Astrocyte (in vitro differentiated cells and primary cell): ENCODE measurements at regions not wholly inside any gene's neighbourhood (a gene's known extent, or its start where the extent isn't known, plus 50 kb on each side); places are given as distances from the start of the nearest gene placed in this dataset.
A peak's percentile ranks its signal among the peaks of the same experiment; 100 is the strongest.

Experiments
- DNase-seq: peaks from one replicate; pipeline ENCODE4 v3.0.0-alpha.2; 2010; ENCODE audit warnings: low read depth
- FAIRE-seq: peaks from 2 replicates; lab custom pipeline; 2011; peaks lifted over from hg19 to GRCh38; lab: Jason Lieb, UNC
- H2AFZ ChIP-seq: 2 replicates; pipeline ENCODE4 v1.6.0; 2012; ENCODE audit warnings: low read depth, low read length, inconsistent platforms
- H3K27ac ChIP-seq: 2 replicates; pipeline ENCODE4 v1.5.1; 2011; ENCODE audit warnings: low read depth, low read length, inconsistent platforms
- H3K27me3 ChIP-seq: 2 replicates; pipeline ENCODE4 v1.6.0; 2011; ENCODE audit warnings: low read length, inconsistent platforms; ENCODE audit not compliant: insufficient read depth
- H3K36me3 ChIP-seq: 2 replicates; pipeline ENCODE4 v1.5.1; 2011; ENCODE audit warnings: low read length, inconsistent platforms; ENCODE audit not compliant: insufficient read depth
- H3K4me1 ChIP-seq: 2 replicates; pipeline ENCODE4 v1.5.1; 2011; ENCODE audit warnings: low read length, inconsistent platforms; ENCODE audit not compliant: insufficient read depth
- H3K4me2 ChIP-seq: 2 replicates; pipeline ENCODE4 v1.6.0; 2012; ENCODE audit warnings: low read length, inconsistent platforms
- H3K4me3 ChIP-seq: 2 replicates; pipeline ENCODE4 v1.5.1; 2011; ENCODE audit warnings: low read depth, mild to moderate bottlenecking, low read length, inconsistent platforms; ENCODE audit not compliant: insufficient read depth
- H3K79me2 ChIP-seq: 2 replicates; pipeline ENCODE4 v1.6.0; 2012; ENCODE audit warnings: mild to moderate bottlenecking, low read length, inconsistent platforms; ENCODE audit not compliant: insufficient read depth
- H3K9ac ChIP-seq: 2 replicates; pipeline ENCODE4 v1.6.0; 2012; ENCODE audit warnings: mild to moderate bottlenecking, low read length, inconsistent platforms
- H3K9me3 ChIP-seq: 2 replicates; pipeline ENCODE4 v1.5.1; 2012; ENCODE audit warnings: low read depth, mild to moderate bottlenecking, low read length, inconsistent platforms; ENCODE audit not compliant: insufficient read depth
- H4K20me1 ChIP-seq: 2 replicates; pipeline ENCODE4 v1.6.0; 2012; ENCODE audit warnings: low read length, inconsistent platforms; ENCODE audit not compliant: insufficient read depth
- H3K27ac Mint-ChIP-seq: one replicate; pipeline ENCODE4 v1.8.0; 2021; ENCODE audit warnings: mild to moderate bottlenecking, mixed read lengths; ENCODE audit not compliant: unreplicated experiment
- H3K27me3 Mint-ChIP-seq: one replicate; pipeline ENCODE4 v1.8.0; 2021; ENCODE audit warnings: low read depth, mixed read lengths; ENCODE audit not compliant: unreplicated experiment
- H3K36me3 Mint-ChIP-seq: one replicate; pipeline ENCODE4 v1.8.0; 2021; ENCODE audit warnings: low read depth, mixed read lengths; ENCODE audit not compliant: unreplicated experiment
- H3K4me1 Mint-ChIP-seq: one replicate; pipeline ENCODE4 v1.8.0; 2021; ENCODE audit warnings: low read depth, mixed read lengths; ENCODE audit not compliant: unreplicated experiment
- H3K4me3 Mint-ChIP-seq: one replicate; pipeline ENCODE4 v1.8.0; 2021; ENCODE audit warnings: mild to moderate bottlenecking, moderate library complexity, mixed read lengths; ENCODE audit not compliant: unreplicated experiment
- H3K9me3 Mint-ChIP-seq: one replicate; pipeline ENCODE4 v1.8.0; 2021; ENCODE audit warnings: mild to moderate bottlenecking, mixed read lengths; ENCODE audit not compliant: unreplicated experiment
- CTCF ChIP-seq: IDR thresholded peaks from 2 replicates; pipeline ENCODE4 v1.5.1; 2011; ENCODE audit warnings: low read depth, mild to moderate bottlenecking, inconsistent platforms, low read length, moderate library complexity; ENCODE audit not compliant: insufficient read depth
- EZH2 ChIP-seq: IDR thresholded peaks from 2 replicates; pipeline ENCODE4 v1.6.1; 2012; ENCODE audit warnings: mild to moderate bottlenecking, low read length, inconsistent platforms; ENCODE audit not compliant: insufficient read depth

DNA sequence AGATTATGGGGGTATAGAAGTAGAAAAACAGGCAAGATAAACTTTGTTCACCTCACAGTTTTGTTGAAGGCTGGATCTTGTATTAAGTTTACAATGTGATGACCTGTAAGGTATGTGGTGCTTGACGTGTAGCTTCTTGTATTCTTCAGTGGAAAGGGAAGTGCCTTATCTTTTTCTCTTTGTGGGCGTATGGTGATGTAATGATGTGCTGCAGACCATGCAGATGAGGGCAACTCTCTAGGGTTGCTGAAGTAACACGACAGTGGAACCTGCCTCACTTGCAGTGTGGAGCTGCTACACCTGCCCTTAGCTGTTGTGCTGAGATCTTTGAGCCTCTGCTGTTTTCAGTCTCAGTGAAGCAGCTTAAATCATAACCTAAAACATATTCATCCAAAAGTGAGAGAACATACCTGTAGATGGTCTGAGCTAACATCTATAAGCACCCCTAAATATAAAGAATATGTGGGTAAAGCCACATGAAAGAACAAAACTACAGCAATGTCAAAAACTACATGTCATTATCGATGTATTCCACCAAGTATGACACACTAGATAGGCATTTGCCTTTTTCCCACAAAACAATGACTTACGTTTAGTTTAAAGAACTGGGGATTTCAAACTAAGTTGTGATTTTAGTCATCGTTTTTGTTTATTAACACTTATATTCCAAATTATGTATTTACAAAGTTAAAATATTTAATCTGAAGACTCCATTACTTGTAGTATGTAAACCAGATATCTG lies 1144.1 kb downstream of the CNTNAP5 start:
- no peak for FAIRE-seq

DNA sequence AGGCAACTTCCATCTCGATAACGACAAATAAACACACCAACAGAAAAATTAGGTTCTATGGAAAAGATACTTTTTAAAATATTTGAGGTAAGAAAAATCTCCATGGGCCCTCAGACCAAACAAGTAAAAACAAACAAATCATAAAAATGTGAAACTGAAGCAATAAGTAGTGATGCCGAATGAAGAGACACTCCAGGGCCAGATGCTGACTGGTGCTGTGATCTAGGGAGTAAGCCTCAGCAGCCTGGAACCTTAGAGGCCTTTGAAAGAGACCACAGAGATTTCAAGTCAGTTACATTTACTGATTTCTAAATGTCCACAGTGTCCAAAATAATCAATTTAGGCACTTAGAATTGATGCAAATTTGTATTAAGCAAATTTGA lies 1144.7 kb downstream of the CNTNAP5 start:
- Histone ChIP-seq H3K4me3 (no peak overlapping the region), H3K79me2 (no peaks in the 10 kb centered on the region), H3K27ac (no peak overlapping the region), H3K27me3 (no peaks in the 10 kb centered on the region), H4K20me1 (no peaks in the 10 kb centered on the region), H2AFZ (no peak overlapping the region), H3K36me3 (no peaks in the 10 kb centered on the region), H3K9ac (no peak overlapping the region), H3K9me3 (no peaks in the 10 kb centered on the region), H3K4me2 (no peak overlapping the region), H3K4me1 (no peaks in the 10 kb centered on the region)
- no peak for TF ChIP-seq EZH2
- no peak for TF ChIP-seq CTCF
- no peak for DNase-seq
- Mint-ChIP-seq H3K27ac (peak overlapping the region; percentile 48), H3K4me1 (peaks cover 26% of the 10 kb centered on the region), H3K4me3 (no peak overlapping the region), H3K9me3 (peaks cover 5% of the 10 kb centered on the region), H3K27me3 (no peaks in the 10 kb centered on the region), H3K36me3 (no peaks in the 10 kb centered on the region)
- no peak for FAIRE-seq

More for the DNA sequence above, 1144.1 kb downstream of the CNTNAP5 start:
- no peak overlapping the region for H3K9ac ChIP-seq
- H3K27ac ChIP-seq = no peak overlapping the region
- H4K20me1 ChIP-seq = no peaks in the 10 kb centered on the region
- H3K4me3 ChIP-seq = no peak overlapping the region
- H3K9me3 Mint-ChIP-seq = peaks cover 1% of the 10 kb centered on the region
- no peaks in the 10 kb centered on the region for H3K36me3 Mint-ChIP-seq
- H3K4me1 Mint-ChIP-seq = peaks cover 26% of the 10 kb centered on the region
- H3K4me2 ChIP-seq = no peak overlapping the region
- H3K27me3 Mint-ChIP-seq = no peaks in the 10 kb centered on the region
- no peaks in the 10 kb centered on the region for H3K4me1 ChIP-seq
- H3K4me3 Mint-ChIP-seq = no peak overlapping the region
- no peaks in the 10 kb centered on the region for H3K79me2 ChIP-seq
- DNase-seq = peak; percentile 19
- H3K27me3 ChIP-seq = no peaks in the 10 kb centered on the region
- H2AFZ ChIP-seq = no peak overlapping the region
- TF ChIP-seq CTCF (no peak), EZH2 (no peak)
- H3K36me3 ChIP-seq = no peaks in the 10 kb centered on the region
- peak overlapping the region; percentile 77 for H3K27ac Mint-ChIP-seq
- no peaks in the 10 kb centered on the region for H3K9me3 ChIP-seq

GRCh38 chr2:125172181-125172580 lies 1147.1 kb downstream of the CNTNAP5 start:
- peaks cover 5% of the 10 kb centered on the region for H3K9me3 ChIP-seq
- H4K20me1 ChIP-seq = no peaks in the 10 kb centered on the region
- TF ChIP-seq CTCF = no peak
- Mint-ChIP-seq H3K4me3 (no peak overlapping the region), H3K9me3 (peaks cover 9% of the 10 kb centered on the region), H3K36me3 (peaks cover 2% of the 10 kb centered on the region), H3K27me3 (no peaks in the 10 kb centered on the region), H3K27ac (no peak overlapping the region), H3K4me1 (peaks cover 24% of the 10 kb centered on the region)
- no peaks in the 10 kb centered on the region for H3K27me3 ChIP-seq
- H3K27ac ChIP-seq = no peak overlapping the region
- DNase-seq = peak; percentile 3
- H2AFZ ChIP-seq = no peak overlapping the region
- FAIRE-seq = no peak
- no peak overlapping the region for H3K9ac ChIP-seq
- H3K36me3 ChIP-seq = no peaks in the 10 kb centered on the region
- no peaks in the 10 kb centered on the region for H3K4me1 ChIP-seq
- no peak overlapping the region for H3K4me3 ChIP-seq
- no peaks in the 10 kb centered on the region for H3K79me2 ChIP-seq
- no peak overlapping the region for H3K4me2 ChIP-seq
